ENCODE measurements at regions not wholly inside any gene's neighbourhood (a gene's known extent, or its start where the extent isn't known, plus 50 kb on each side); places are given as distances from the start of the nearest gene placed in this dataset.
A peak's percentile ranks its signal among the peaks of the same experiment; 100 is the strongest.
"Not testable (repeated sequence)": the region's sequence is repeated elsewhere in the genome, so short reads cannot be mapped to it uniquely, and the experiment has no call there.

GRCh38 chr22:22297794-22298653 lies 53.4 kb downstream of the VPREB1 start (continued):
- peak; percentile 51 to 88 for TF ChIP-seq TEAD1 (CRISPR knock-in tag; IDR thresholded peaks at IDR 0.05)
- peak; percentile 72 for TF ChIP-seq ZBTB40 (IDR thresholded peaks at IDR 0.05)
- not testable (repeated sequence) for TF ChIP-seq ZBTB40 (CRISPR knock-in tag; IDR thresholded peaks at IDR 0.05)
- TF ChIP-seq ZNF780A (CRISPR knock-in tag; IDR thresholded peaks at IDR 0.05), result 0 out of 2 replicates have a peak, but pooled peaks have one; percentile 12
- TF ChIP-seq PHF20 (IDR thresholded peaks at IDR 0.05; ENCODE audit: partially characterized antibody), result peak; percentile 55
- peak in 1 of 2 experiments; percentile 58 for TF ChIP-seq E2F6 (IDR thresholded peaks at IDR 0.05; ENCODE audit: borderline replicate concordance in 1 of 2, extremely low read depth in 1 of 2, insufficient read depth in 1 of 2, insufficient read length in 1 of 2, low read depth in 1 of 2, low read length in 1 of 2, poor library complexity in 1 of 2, severe bottlenecking in 1 of 2)
- peak; percentile 81 for TF ChIP-seq L3MBTL2 (IDR thresholded peaks at IDR 0.05)
- TF ChIP-seq ZFX (CRISPR knock-in tag; IDR thresholded peaks at IDR 0.05), result peak; percentile 70
- TF ChIP-seq FOXP1 (CRISPR knock-in tag; IDR thresholded peaks at IDR 0.05), result peak; percentile 58; the same call in 1 of the 2 replicates
- peak in 1 of 2 experiments; percentile 57; a peak in 1 of 4 replicates for TF ChIP-seq MLX (CRISPR knock-in tag; conservative IDR thresholded peaks at IDR 0.05)
- TF ChIP-seq UBTF (IDR thresholded peaks at IDR 0.05; ENCODE audit: borderline replicate concordance in 1 of 2, low read depth in 2 of 2, low read length in 2 of 2), result 0 out of 4 replicates have a peak, but pooled peaks of 1 of the 2 experiments have one; percentile 31
- TF ChIP-seq ZFP30 (CRISPR knock-in tag; IDR thresholded peaks at IDR 0.05; ENCODE audit: borderline replicate concordance), result 0 out of 2 replicates have a peak, but pooled peaks have one; percentile 4
